SK-N-MC (cell line): ENCODE measurements at regions not wholly inside any gene's neighbourhood (a gene's known extent, or its start where the extent isn't known, plus 50 kb on each side); places are given as distances from the start of the nearest gene placed in this dataset.

ENCODE experiments used
- EZH2 ChIP-seq: fragments of 200-600 bp; sonication (generic); IDR thresholded peaks from one replicate; pipeline ENCODE4 v1.6.1; 2017; ENCODE audit warnings: antibody characterized with exemption
- FOXP2 ChIP-seq: optimal IDR thresholded peaks from 2 replicates; pipeline ENCODE3; 2011; ENCODE audit warnings: mild to moderate bottlenecking, moderate library complexity; ENCODE audit not compliant: insufficient read depth; ENCODE audit errors: extremely low read length, control extremely low read depth
- POLR2AphosphoS5 ChIP-seq: IDR thresholded peaks from 2 replicates; pipeline ENCODE4 v1.6.1; 2012; ENCODE audit warnings: mild to moderate bottlenecking, low read depth, low read length, borderline replicate concordance

- TF ChIP-seq FOXP2 (no peak), EZH2 (no peak), POLR2AphosphoS5 (no peak)
These were observed 121.0 kb upstream of the KRR1 start for GRCh38 chr12:75632442-75632841.
